HEK293 (cell line): ENCODE measurements at regions not wholly inside any gene's neighbourhood (a gene's known extent, or its start where the extent isn't known, plus 50 kb on each side); places are given as distances from the start of the nearest gene placed in this dataset.

Experiments used
- CTCF ChIA-PET: fragments of 350-600 bp; formaldehyde crosslinking; extraction: SDS; loops from one replicate; lab custom pipeline; 2021; ENCODE audit warnings: antibody characterized with exemption; lab: Yijun Ruan, JAX
- POLR2A ChIA-PET: fragments of 300-600 bp; formaldehyde crosslinking; extraction: SDS; loops from one replicate; lab custom pipeline; 2020; ENCODE audit warnings: antibody characterized with exemption, inconsistent platforms; lab: Yijun Ruan, JAX
- H3K27ac ChIP-seq: fragments of 200-500 bp; sonication (Bioruptor generic); 2 replicates; pipeline ENCODE4 v1.5.1; 2014; ENCODE audit warnings: low read depth, low read length, control low read depth, inconsistent platforms; ENCODE audit errors: extremely low read depth
- H3K36me3 ChIP-seq, 2 experiments: fragments of 200-500 bp in 1 of 2; sonication (Bioruptor generic) in 1 of 2; 1 replicate in 1 of 2; 2 replicates in 1 of 2; pipeline ENCODE4 v1.5.1; 2014 to 2017; ENCODE audit warnings: inconsistent platforms in 2 of 2, low read length in 2 of 2; ENCODE audit not compliant: control insufficient read depth in 2 of 2, insufficient read depth in 1 of 2
- H3K4me1 ChIP-seq: fragments of 200-500 bp; sonication (Bioruptor generic); 2 replicates; pipeline ENCODE4 v1.5.1; 2014; ENCODE audit warnings: mild to moderate bottlenecking, low read length, inconsistent platforms; ENCODE audit not compliant: control insufficient read depth, insufficient read depth
- H3K4me3 ChIP-seq: 2 replicates; pipeline ENCODE4 v1.5.1; 2011; ENCODE audit warnings: low read depth, mild to moderate bottlenecking, control low read depth, low read length, moderate library complexity
- H3K9me3 ChIP-seq: fragments of 200-500 bp; sonication (Bioruptor generic); 2 replicates; pipeline ENCODE4 v1.5.1; 2014; ENCODE audit warnings: low read depth, low read length, inconsistent platforms; ENCODE audit not compliant: control insufficient read depth, insufficient read depth
- GFI1B ChIP-seq: fragments of 450-650 bp; formaldehyde crosslinking; IDR thresholded peaks from 2 replicates; pipeline ENCODE4 v1.5.1; 2016; ENCODE audit warnings: missing biosample characterization, missing genetic modification characterization
- MEIS1 ChIP-seq: sonication (generic); formaldehyde crosslinking; IDR thresholded peaks from 2 replicates; pipeline ENCODE4 v1.8.1; 2022; ENCODE audit warnings: missing genetic modification reagents, mild to moderate bottlenecking, borderline replicate concordance
- MYNN ChIP-seq: fragments of 450-650 bp; formaldehyde crosslinking; IDR thresholded peaks from 2 replicates; pipeline ENCODE4 v1.5.1; 2016; ENCODE audit warnings: missing biosample characterization, missing genetic modification characterization, borderline replicate concordance
- ZBTB17 ChIP-seq: fragments of 450-650 bp; formaldehyde crosslinking; IDR thresholded peaks from 2 replicates; pipeline ENCODE4 v1.5.1; 2016; ENCODE audit warnings: missing biosample characterization, missing genetic modification characterization
- ZBTB20 ChIP-seq: fragments of 450-650 bp; formaldehyde crosslinking; IDR thresholded peaks from 2 replicates; pipeline ENCODE4 v1.5.1; 2016; ENCODE audit warnings: missing biosample characterization, missing genetic modification characterization
- ZFHX2 ChIP-seq: fragments of 450-650 bp; formaldehyde crosslinking; conservative IDR thresholded peaks from 2 replicates; pipeline ENCODE4 v1.5.1; 2016; ENCODE audit warnings: missing biosample characterization, missing genetic modification characterization
- ZFP3 ChIP-seq: fragments of 450-650 bp; formaldehyde crosslinking; IDR thresholded peaks from 2 replicates; pipeline ENCODE4 v1.5.1; 2016; ENCODE audit warnings: low read depth, missing biosample characterization, missing genetic modification characterization
- ZFP69B ChIP-seq: fragments of 450-650 bp; formaldehyde crosslinking; IDR thresholded peaks from 2 replicates; pipeline ENCODE4 v1.5.1; 2016; ENCODE audit warnings: missing biosample characterization, missing genetic modification characterization
- ZNF202 ChIP-seq: fragments of 450-650 bp; formaldehyde crosslinking; IDR thresholded peaks from 2 replicates; pipeline ENCODE4 v1.5.1; 2016; ENCODE audit warnings: missing biosample characterization, missing genetic modification characterization, borderline replicate concordance
- ZNF214 ChIP-seq: fragments of 450-650 bp; formaldehyde crosslinking; IDR thresholded peaks from 2 replicates; pipeline ENCODE4 v1.5.1; 2017; ENCODE audit warnings: missing biosample characterization, mild to moderate bottlenecking, missing genetic modification characterization, borderline replicate concordance
- ZNF324 ChIP-seq: fragments of 450-650 bp; formaldehyde crosslinking; IDR thresholded peaks from 2 replicates; pipeline ENCODE4 v1.5.1; 2016; ENCODE audit warnings: missing biosample characterization, missing genetic modification characterization
- ZNF548 ChIP-seq: fragments of 450-650 bp; formaldehyde crosslinking; IDR thresholded peaks from 2 replicates; pipeline ENCODE4 v1.5.1; 2016; ENCODE audit warnings: missing biosample characterization, missing genetic modification characterization
- ZNF558 ChIP-seq: fragments of 450-650 bp; formaldehyde crosslinking; IDR thresholded peaks from 2 replicates; pipeline ENCODE4 v1.5.1; 2016; ENCODE audit warnings: missing biosample characterization, missing genetic modification characterization
- ZSCAN16 ChIP-seq: fragments of 450-650 bp; formaldehyde crosslinking; IDR thresholded peaks from 2 replicates; pipeline ENCODE4 v1.5.1; 2016; ENCODE audit warnings: missing biosample characterization, missing genetic modification characterization
- TF ChIP-seq, protein P1 (sequence below): fragments of 450-650 bp; formaldehyde crosslinking; IDR thresholded peaks from 2 replicates; pipeline ENCODE4 v1.5.1; 2016; ENCODE audit warnings: missing biosample characterization, missing genetic modification characterization
- TF ChIP-seq, protein P2 (sequence below): fragments of 450-650 bp; formaldehyde crosslinking; IDR thresholded peaks from 2 replicates; pipeline ENCODE4 v1.5.1; 2017; ENCODE audit warnings: missing biosample characterization, missing genetic modification characterization
- TF ChIP-seq, protein P3 (sequence below): fragments of 450-650 bp; formaldehyde crosslinking; IDR thresholded peaks from 2 replicates; pipeline ENCODE4 v1.5.1; 2016; ENCODE audit warnings: missing biosample characterization, missing genetic modification characterization
- TF ChIP-seq, protein P4 (sequence below): fragments of 450-650 bp; formaldehyde crosslinking; optimal IDR thresholded peaks from 2 replicates; pipeline ENCODE3; 2016; ENCODE audit warnings: missing biosample characterization, mild to moderate bottlenecking, missing genetic modification characterization
- TF ChIP-seq, protein P5 (sequence below): fragments of 450-650 bp; formaldehyde crosslinking; IDR thresholded peaks from 2 replicates; pipeline ENCODE4 v1.5.1; 2017; ENCODE audit warnings: missing biosample characterization, missing genetic modification characterization
- TF ChIP-seq, protein P6 (sequence below): fragments of 450-650 bp; formaldehyde crosslinking; IDR thresholded peaks from 2 replicates; pipeline ENCODE4 v1.5.1; 2016; ENCODE audit warnings: missing biosample characterization, missing genetic modification characterization
- TF ChIP-seq, protein P7 (sequence below): fragments of 450-650 bp; formaldehyde crosslinking; IDR thresholded peaks from 2 replicates; pipeline ENCODE4 v1.5.1; 2016; ENCODE audit warnings: missing biosample characterization, missing genetic modification characterization, low read depth

DNA sequence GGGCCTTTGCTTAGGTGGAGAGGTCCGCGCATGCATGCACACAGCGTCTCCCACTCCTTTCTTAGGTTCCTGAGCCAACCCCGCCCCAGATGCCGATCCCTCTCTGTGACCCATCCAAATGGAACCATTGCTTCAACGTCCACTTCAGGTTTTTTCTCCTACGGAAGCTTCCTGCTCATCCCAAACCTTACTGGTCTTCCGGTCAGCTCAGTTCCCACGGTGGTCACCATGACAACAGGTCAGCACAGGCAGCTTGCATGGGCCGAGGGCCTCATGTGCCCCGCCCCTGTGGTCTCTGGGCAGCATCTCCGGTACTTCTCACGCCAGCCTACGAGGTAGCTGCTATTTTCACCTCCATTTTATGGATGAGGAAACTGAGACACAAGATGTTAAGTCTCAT, 163.7 kb downstream of the SOCS6 start:
- Histone ChIP-seq H3K36me3 (no peaks in the 10 kb centered on the region), H3K27ac (no peak overlapping the region), H3K9me3 (no peaks in the 10 kb centered on the region), H3K4me1 (no peaks in the 10 kb centered on the region), H3K4me3 (no peak overlapping the region)
- ChIA-PET CTCF (interaction anchor here (0.5 to 13.3 kb wide), 7 partner anchors 11 to 722 kb away, joined by 3 to 208 read pairs (median 5); no protein-coding TSS in a partner anchor), POLR2A (no interaction called here)
- no peak for TF ChIP-seq ZNF324
- TF ChIP-seq MEIS1 (CRISPR knock-in tag) = no peak
- TF ChIP-seq, protein P1, sequence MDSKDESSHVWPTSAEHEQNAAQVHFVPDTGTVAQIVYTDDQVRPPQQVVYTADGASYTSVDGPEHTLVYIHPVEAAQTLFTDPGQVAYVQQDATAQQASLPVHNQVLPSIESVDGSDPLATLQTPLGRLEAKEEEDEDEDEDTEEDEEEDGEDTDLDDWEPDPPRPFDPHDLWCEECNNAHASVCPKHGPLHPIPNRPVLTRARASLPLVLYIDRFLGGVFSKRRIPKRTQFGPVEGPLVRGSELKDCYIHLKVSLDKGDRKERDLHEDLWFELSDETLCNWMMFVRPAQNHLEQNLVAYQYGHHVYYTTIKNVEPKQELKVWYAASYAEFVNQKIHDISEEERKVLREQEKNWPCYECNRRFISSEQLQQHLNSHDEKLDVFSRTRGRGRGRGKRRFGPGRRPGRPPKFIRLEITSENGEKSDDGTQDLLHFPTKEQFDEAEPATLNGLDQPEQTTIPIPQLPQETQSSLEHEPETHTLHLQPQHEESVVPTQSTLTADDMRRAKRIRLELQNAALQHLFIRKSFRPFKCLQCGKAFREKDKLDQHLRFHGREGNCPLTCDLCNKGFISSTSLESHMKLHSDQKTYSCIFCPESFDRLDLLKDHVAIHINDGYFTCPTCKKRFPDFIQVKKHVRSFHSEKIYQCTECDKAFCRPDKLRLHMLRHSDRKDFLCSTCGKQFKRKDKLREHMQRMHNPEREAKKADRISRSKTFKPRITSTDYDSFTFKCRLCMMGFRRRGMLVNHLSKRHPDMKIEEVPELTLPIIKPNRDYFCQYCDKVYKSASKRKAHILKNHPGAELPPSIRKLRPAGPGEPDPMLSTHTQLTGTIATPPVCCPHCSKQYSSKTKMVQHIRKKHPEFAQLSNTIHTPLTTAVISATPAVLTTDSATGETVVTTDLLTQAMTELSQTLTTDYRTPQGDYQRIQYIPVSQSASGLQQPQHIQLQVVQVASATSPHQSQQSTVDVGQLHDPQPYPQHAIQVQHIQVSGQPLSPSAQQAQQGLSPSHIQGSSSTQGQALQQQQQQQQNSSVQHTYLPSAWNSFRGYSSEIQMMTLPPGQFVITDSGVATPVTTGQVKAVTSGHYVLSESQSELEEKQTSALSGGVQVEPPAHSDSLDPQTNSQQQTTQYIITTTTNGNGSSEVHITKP (tag by site-specific recombination) = no peak
- no peak for TF ChIP-seq MYNN (tag by site-specific recombination)
- TF ChIP-seq, all 188 proteins: peak for 0

DNA sequence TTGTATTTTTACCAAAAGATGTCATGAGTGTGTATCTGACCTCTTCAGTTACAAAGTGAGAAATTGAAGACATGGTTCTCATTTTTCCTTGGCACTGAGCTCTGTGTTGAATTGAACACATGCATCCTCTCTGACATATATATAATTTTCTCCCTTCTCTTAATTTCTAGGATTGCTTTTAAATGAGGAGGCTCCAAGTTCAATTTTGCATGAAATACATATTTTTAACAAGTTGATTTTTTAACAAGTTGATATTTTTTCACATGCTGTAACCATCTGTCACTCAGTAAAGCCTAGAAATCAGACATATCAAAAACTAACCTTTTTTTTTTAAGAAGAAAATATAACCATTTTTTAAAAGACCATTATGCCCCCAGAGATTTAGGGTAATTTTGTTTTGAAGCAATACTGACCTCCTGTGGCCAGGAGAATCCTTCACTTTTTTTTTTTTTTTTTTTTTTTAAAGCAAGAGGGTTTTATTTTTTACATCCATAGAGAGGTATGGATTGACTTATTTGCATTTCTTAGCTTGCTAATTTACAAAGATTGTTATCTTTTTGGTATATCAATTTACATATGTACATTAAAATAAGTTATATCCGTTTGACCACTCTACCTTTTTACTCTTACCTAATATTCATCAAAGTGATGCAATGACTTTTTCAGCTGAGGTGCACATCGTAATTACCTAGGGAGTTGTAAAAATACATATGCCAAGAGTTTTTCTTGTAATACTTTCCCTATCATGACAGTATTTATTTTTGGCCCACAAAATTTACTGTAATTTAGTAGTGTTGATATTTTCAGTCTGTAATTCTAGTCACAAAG, 161.8 kb downstream of the SOCS6 start:
- Histone ChIP-seq H3K4me1 (no peaks in the 10 kb centered on the region), H3K4me3 (no peak overlapping the region), H3K27ac (no peak overlapping the region), H3K9me3 (no peaks in the 10 kb centered on the region), H3K36me3 (no peaks in the 10 kb centered on the region)
- ChIA-PET CTCF (interaction anchor here (0.6 to 13.3 kb wide), 28 partner anchors 9 to 1431 kb away, joined by 3 to 208 read pairs (median 3); no protein-coding TSS in a partner anchor), POLR2A (no interaction called here)
- TF ChIP-seq, protein P2, sequence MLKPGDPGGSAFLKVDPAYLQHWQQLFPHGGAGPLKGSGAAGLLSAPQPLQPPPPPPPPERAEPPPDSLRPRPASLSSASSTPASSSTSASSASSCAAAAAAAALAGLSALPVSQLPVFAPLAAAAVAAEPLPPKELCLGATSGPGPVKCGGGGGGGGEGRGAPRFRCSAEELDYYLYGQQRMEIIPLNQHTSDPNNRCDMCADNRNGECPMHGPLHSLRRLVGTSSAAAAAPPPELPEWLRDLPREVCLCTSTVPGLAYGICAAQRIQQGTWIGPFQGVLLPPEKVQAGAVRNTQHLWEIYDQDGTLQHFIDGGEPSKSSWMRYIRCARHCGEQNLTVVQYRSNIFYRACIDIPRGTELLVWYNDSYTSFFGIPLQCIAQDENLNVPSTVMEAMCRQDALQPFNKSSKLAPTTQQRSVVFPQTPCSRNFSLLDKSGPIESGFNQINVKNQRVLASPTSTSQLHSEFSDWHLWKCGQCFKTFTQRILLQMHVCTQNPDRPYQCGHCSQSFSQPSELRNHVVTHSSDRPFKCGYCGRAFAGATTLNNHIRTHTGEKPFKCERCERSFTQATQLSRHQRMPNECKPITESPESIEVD = no peak
- no peak for TF ChIP-seq ZNF548
- no peak for TF ChIP-seq ZBTB20
- TF ChIP-seq, protein P3, sequence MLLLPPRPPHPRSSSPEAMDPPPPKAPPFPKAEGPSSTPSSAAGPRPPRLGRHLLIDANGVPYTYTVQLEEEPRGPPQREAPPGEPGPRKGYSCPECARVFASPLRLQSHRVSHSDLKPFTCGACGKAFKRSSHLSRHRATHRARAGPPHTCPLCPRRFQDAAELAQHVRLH (tag by site-specific recombination) = no peak
- no peak for TF ChIP-seq ZNF558 (tag by site-specific recombination)
- TF ChIP-seq, protein P4, sequence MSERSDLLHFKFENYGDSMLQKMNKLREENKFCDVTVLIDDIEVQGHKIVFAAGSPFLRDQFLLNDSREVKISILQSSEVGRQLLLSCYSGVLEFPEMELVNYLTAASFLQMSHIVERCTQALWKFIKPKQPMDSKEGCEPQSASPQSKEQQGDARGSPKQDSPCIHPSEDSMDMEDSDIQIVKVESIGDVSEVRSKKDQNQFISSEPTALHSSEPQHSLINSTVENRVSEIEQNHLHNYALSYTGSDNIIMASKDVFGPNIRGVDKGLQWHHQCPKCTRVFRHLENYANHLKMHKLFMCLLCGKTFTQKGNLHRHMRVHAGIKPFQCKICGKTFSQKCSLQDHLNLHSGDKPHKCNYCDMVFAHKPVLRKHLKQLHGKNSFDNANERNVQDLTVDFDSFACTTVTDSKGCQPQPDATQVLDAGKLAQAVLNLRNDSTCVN (tag by site-specific recombination) = no peak
- no peak for TF ChIP-seq ZSCAN16 (tag by site-specific recombination)
- no peak for TF ChIP-seq ZFP69B (tag by site-specific recombination)
- TF ChIP-seq ZBTB17 (tag by site-specific recombination) = no peak
- no peak for TF ChIP-seq ZFP3 (tag by site-specific recombination)
- TF ChIP-seq, protein P5, sequence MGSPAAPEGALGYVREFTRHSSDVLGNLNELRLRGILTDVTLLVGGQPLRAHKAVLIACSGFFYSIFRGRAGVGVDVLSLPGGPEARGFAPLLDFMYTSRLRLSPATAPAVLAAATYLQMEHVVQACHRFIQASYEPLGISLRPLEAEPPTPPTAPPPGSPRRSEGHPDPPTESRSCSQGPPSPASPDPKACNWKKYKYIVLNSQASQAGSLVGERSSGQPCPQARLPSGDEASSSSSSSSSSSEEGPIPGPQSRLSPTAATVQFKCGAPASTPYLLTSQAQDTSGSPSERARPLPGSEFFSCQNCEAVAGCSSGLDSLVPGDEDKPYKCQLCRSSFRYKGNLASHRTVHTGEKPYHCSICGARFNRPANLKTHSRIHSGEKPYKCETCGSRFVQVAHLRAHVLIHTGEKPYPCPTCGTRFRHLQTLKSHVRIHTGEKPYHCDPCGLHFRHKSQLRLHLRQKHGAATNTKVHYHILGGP = no peak
- TF ChIP-seq, protein P6, sequence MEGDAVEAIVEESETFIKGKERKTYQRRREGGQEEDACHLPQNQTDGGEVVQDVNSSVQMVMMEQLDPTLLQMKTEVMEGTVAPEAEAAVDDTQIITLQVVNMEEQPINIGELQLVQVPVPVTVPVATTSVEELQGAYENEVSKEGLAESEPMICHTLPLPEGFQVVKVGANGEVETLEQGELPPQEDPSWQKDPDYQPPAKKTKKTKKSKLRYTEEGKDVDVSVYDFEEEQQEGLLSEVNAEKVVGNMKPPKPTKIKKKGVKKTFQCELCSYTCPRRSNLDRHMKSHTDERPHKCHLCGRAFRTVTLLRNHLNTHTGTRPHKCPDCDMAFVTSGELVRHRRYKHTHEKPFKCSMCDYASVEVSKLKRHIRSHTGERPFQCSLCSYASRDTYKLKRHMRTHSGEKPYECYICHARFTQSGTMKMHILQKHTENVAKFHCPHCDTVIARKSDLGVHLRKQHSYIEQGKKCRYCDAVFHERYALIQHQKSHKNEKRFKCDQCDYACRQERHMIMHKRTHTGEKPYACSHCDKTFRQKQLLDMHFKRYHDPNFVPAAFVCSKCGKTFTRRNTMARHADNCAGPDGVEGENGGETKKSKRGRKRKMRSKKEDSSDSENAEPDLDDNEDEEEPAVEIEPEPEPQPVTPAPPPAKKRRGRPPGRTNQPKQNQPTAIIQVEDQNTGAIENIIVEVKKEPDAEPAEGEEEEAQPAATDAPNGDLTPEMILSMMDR (tag by site-specific recombination) = peak; percentile 24; the same call in 1 of the 2 replicates
- no peak for TF ChIP-seq ZNF214 (tag by site-specific recombination)
- no peak for TF ChIP-seq ZNF202
- TF ChIP-seq, protein P7, sequence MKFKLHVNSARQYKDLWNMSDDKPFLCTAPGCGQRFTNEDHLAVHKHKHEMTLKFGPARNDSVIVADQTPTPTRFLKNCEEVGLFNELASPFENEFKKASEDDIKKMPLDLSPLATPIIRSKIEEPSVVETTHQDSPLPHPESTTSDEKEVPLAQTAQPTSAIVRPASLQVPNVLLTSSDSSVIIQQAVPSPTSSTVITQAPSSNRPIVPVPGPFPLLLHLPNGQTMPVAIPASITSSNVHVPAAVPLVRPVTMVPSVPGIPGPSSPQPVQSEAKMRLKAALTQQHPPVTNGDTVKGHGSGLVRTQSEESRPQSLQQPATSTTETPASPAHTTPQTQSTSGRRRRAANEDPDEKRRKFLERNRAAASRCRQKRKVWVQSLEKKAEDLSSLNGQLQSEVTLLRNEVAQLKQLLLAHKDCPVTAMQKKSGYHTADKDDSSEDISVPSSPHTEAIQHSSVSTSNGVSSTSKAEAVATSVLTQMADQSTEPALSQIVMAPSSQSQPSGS (tag by site-specific recombination) = no peak
- TF ChIP-seq ZFHX2 (tag by site-specific recombination) = no peak
- TF ChIP-seq GFI1B = no peak
